IMR-90 (cell line): ENCODE measurements at regions not wholly inside any gene's neighbourhood (a gene's known extent, or its start where the extent isn't known, plus 50 kb on each side); places are given as distances from the start of the nearest gene placed in this dataset.
A peak's percentile ranks its signal among the peaks of the same experiment; 100 is the strongest.

Source experiments
- ATAC-seq: fragments of 200-7000 bp; cut with Tn5 transposase; 2 replicates; pipeline ENCODE4 v1.9.1; 2020; ENCODE audit warnings: low read depth, mild to moderate bottlenecking, moderate library complexity
- BruUV-seq: library from RNA; stranded (reverse); fragments of 400-500 nt; replicated peaks from 2 replicates; lab custom pipeline; 2021; lab: Mats Ljungman, UMichigan
- CTCF ChIA-PET: fragments of 300-600 bp; formaldehyde crosslinking; extraction: SDS; loops from one replicate; lab custom pipeline; 2021; ENCODE audit warnings: antibody characterized with exemption; lab: Yijun Ruan, JAX
- POLR2A ChIA-PET: fragments of 300-600 bp; sonication (Branson Sonifier 250); formaldehyde crosslinking; loops from one replicate; lab custom pipeline; 2022; ENCODE audit warnings: antibody characterized with exemption; ENCODE audit not compliant: unreplicated experiment; lab: Charles Lee
- DNase-seq: peaks from one replicate; pipeline ENCODE4 v3.0.0; 2013
- H2AFZ ChIP-seq: replicated peaks from 2 replicates; pipeline ENCODE3; 2013; ENCODE audit warnings: low read length, mild to moderate bottlenecking; ENCODE audit not compliant: poor library complexity
- H2AK5ac ChIP-seq: 2 replicates; pipeline ENCODE4 v1.6.1; 2013; ENCODE audit warnings: low read depth, low read length, inconsistent platforms
- H2AK9ac ChIP-seq: replicated peaks from 2 replicates; pipeline ENCODE3; 2013; ENCODE audit warnings: mild to moderate bottlenecking, low read depth, low read length, moderate library complexity; ENCODE audit not compliant: poor library complexity
- H2BK120ac ChIP-seq: 2 replicates; pipeline ENCODE4 v1.6.1; 2013; ENCODE audit warnings: low read depth, low read length, inconsistent platforms
- H2BK15ac ChIP-seq: 3 replicates; pipeline ENCODE4 v1.6.1; 2013; ENCODE audit warnings: low read depth, low read length, inconsistent platforms
- H2BK20ac ChIP-seq: 2 replicates; pipeline ENCODE4 v1.6.1; 2013; ENCODE audit warnings: low read depth, mild to moderate bottlenecking, inconsistent platforms, low read length, moderate library complexity
- H2BK5ac ChIP-seq: 2 replicates; pipeline ENCODE4 v1.6.1; 2013; ENCODE audit warnings: mild to moderate bottlenecking, low read depth, low read length, inconsistent platforms; ENCODE audit not compliant: poor library complexity, severe bottlenecking
- H3K14ac ChIP-seq: replicated peaks from 2 replicates; pipeline ENCODE4 v1.6.1; 2013; ENCODE audit warnings: low read depth, low read length, inconsistent platforms
- H3K18ac ChIP-seq: 2 replicates; pipeline ENCODE4 v1.6.1; 2013; ENCODE audit warnings: low read depth, low read length, control low read depth
- H3K23ac ChIP-seq: 2 replicates; pipeline ENCODE4 v1.6.1; 2013; ENCODE audit warnings: low read depth, low read length, inconsistent platforms
- H3K27ac ChIP-seq: 2 replicates; pipeline ENCODE4 v1.5.1; 2013; ENCODE audit warnings: mild to moderate bottlenecking, control low read depth, low read length; ENCODE audit not compliant: insufficient read depth
- H3K27me3 ChIP-seq: 2 replicates; pipeline ENCODE4 v1.6.1; 2013; ENCODE audit warnings: low read length; ENCODE audit not compliant: control insufficient read depth, insufficient read depth
- H3K36me3 ChIP-seq: 2 replicates; pipeline ENCODE4 v1.6.1; 2013; ENCODE audit warnings: low read length, mixed read lengths; ENCODE audit not compliant: control insufficient read depth, insufficient read depth
- H3K4ac ChIP-seq: 2 replicates; pipeline ENCODE4 v1.6.1; 2013; ENCODE audit warnings: low read depth, low read length, inconsistent platforms
- H3K4me1 ChIP-seq: 2 replicates; pipeline ENCODE4 v1.6.1; 2013; ENCODE audit warnings: low read length, mixed read lengths; ENCODE audit not compliant: control insufficient read depth, insufficient read depth
- H3K4me2 ChIP-seq: 2 replicates; pipeline ENCODE4 v1.6.1; 2013; ENCODE audit warnings: low read depth, mild to moderate bottlenecking, control low read depth, low read length, moderate library complexity
- H3K4me3 ChIP-seq: 2 replicates; pipeline ENCODE4 v1.5.1; 2013; ENCODE audit warnings: low read depth, mild to moderate bottlenecking, control low read depth, low read length, moderate library complexity; ENCODE audit not compliant: insufficient read depth
- H3K56ac ChIP-seq: 2 replicates; pipeline ENCODE4 v1.6.1; 2013; ENCODE audit warnings: low read length, inconsistent platforms; ENCODE audit not compliant: insufficient read depth; ENCODE audit errors: extremely low read depth
- H3K79me1 ChIP-seq, 2 experiments: 2 replicates each; pipeline ENCODE4 v1.6.1; 2013; ENCODE audit warnings: low read length in 2 of 2, inconsistent platforms in 1 of 2, low read depth in 1 of 2
- H3K9ac ChIP-seq: 2 replicates; pipeline ENCODE4 v1.6.1; 2013; ENCODE audit warnings: low read depth, low read length, control low read depth
- H3K9me1 ChIP-seq: 2 replicates; pipeline ENCODE4 v1.6.1; 2013; ENCODE audit warnings: low read length, inconsistent platforms; ENCODE audit not compliant: insufficient read depth
- H3K9me3 ChIP-seq: 2 replicates; pipeline ENCODE4 v1.6.1; 2013; ENCODE audit warnings: low read length; ENCODE audit not compliant: control insufficient read depth, insufficient read depth
- H4K20me1 ChIP-seq: 2 replicates; pipeline ENCODE4 v1.6.1; 2013; ENCODE audit warnings: low read length, inconsistent platforms; ENCODE audit not compliant: insufficient read depth
- H4K5ac ChIP-seq: 2 replicates; pipeline ENCODE4 v1.6.1; 2013; ENCODE audit warnings: mild to moderate bottlenecking, low read depth, low read length, control low read depth
- H4K8ac ChIP-seq, 2 experiments: 2 replicates each; pipeline ENCODE4 v1.6.1; 2013; ENCODE audit warnings: low read depth in 2 of 2, low read length in 2 of 2, control low read depth in 1 of 2, inconsistent platforms in 1 of 2
- H4K91ac ChIP-seq: 2 replicates; pipeline ENCODE4 v1.6.1; 2013; ENCODE audit warnings: low read depth, low read length, inconsistent platforms; ENCODE audit not compliant: insufficient read depth
- BHLHE40 ChIP-seq: fragments of 150-350 bp; IDR thresholded peaks from 2 replicates; pipeline ENCODE4 v1.6.1; 2016; ENCODE audit warnings: mild to moderate bottlenecking, low read depth, low read length
- CEBPB ChIP-seq: IDR thresholded peaks from 2 replicates; pipeline ENCODE4 v1.6.1; 2012; ENCODE audit warnings: low read depth, low read length, improper control_type of control experiment
- CHD1 ChIP-seq: IDR thresholded peaks from 2 replicates; pipeline ENCODE4 v1.6.1; 2012; ENCODE audit warnings: low read depth, low read length, improper control_type of control experiment
- FOS ChIP-seq: fragments of 150-350 bp; IDR thresholded peaks from 2 replicates; pipeline ENCODE4 v1.6.1; 2016; ENCODE audit warnings: low read depth, low read length
- MAFK ChIP-seq: IDR thresholded peaks from 2 replicates; pipeline ENCODE4 v1.6.1; 2012; ENCODE audit warnings: low read depth, low read length, improper control_type of control experiment
- MAZ ChIP-seq: IDR thresholded peaks from 2 replicates; pipeline ENCODE4 v1.6.1; 2012; ENCODE audit warnings: low read depth, mild to moderate bottlenecking, low read length, improper control_type of control experiment, moderate library complexity, borderline replicate concordance
- MXI1 ChIP-seq: IDR thresholded peaks from 2 replicates; pipeline ENCODE4 v1.6.1; 2012; ENCODE audit warnings: low read depth, mild to moderate bottlenecking, low read length, moderate library complexity, borderline replicate concordance
- POLR2A ChIP-seq: IDR thresholded peaks from 2 replicates; pipeline ENCODE4 v1.6.1; 2012; ENCODE audit warnings: mild to moderate bottlenecking, low read depth, low read length
- RAD21 ChIP-seq: IDR thresholded peaks from 2 replicates; pipeline ENCODE4 v1.6.1; 2012; ENCODE audit warnings: low read length, improper control_type of control experiment
- RCOR1 ChIP-seq: IDR thresholded peaks from 2 replicates; pipeline ENCODE4 v1.6.1; 2012; ENCODE audit warnings: mild to moderate bottlenecking, low read length, improper control_type of control experiment; ENCODE audit not compliant: insufficient replicate concordance
- RFX5 ChIP-seq: IDR thresholded peaks from 2 replicates; pipeline ENCODE4 v1.8.0; 2012; ENCODE audit warnings: low read depth, mild to moderate bottlenecking, low read length, moderate library complexity
- SMC3 ChIP-seq: fragments of 150-350 bp; IDR thresholded peaks from 2 replicates; pipeline ENCODE4 v1.6.1; 2016; ENCODE audit warnings: low read depth, mild to moderate bottlenecking, antibody characterized with exemption, low read length, moderate library complexity
- WGBS, 2 experiments: methylation state at CpG; one replicate each; pipeline versions ENCODE4 v1.1.5 to v1.1.7; 2013; ENCODE audit warnings: missing lambda C conversion rate in 2 of 2; ENCODE audit not compliant: insufficient read length in 1 of 2; ENCODE audit errors: extremely low coverage in 2 of 2; 5-methylcytosine and 5-hydroxymethylcytosine counted together
- dilution Hi-C: fragments of 300-500 bp; cut with HindIII; formaldehyde crosslinking; loops from one replicate; pipeline ENCODE4 v1.14.3; 2018; ENCODE audit warnings: low sequenced_read_pairs; ENCODE audit not compliant: unreplicated experiment
- in situ Hi-C: fragments of 300-500 bp; cut with MboI; formaldehyde crosslinking; loops from 3 replicates; pipeline ENCODE4 v1.14.3; 2019; ENCODE audit warnings: low sequenced_read_pairs, inconsistent platforms, mixed read lengths
- intact Hi-C: fragments of 100-400 bp; cut with micrococcal nuclease; formaldehyde crosslinking; loops from 2 replicates; pipeline ENCODE4 v1.10.0; 2022
- TF ChIP-seq, protein P1 (sequence below): conservative IDR thresholded peaks from 2 replicates; pipeline ENCODE4 v1.5.1; 2012; ENCODE audit warnings: mild to moderate bottlenecking, low read depth, low read length, improper control_type of control experiment
- TF ChIP-seq, protein P2 (sequence below): fragments of 150-350 bp; IDR thresholded peaks from 2 replicates; pipeline ENCODE4 v1.6.1; 2016; ENCODE audit warnings: low read depth, mild to moderate bottlenecking, low read length, moderate library complexity, borderline replicate concordance
- TF ChIP-seq, protein P3 (sequence below): fragments of 150-350 bp; IDR thresholded peaks from 2 replicates; pipeline ENCODE4 v1.6.1; 2017; ENCODE audit warnings: mild to moderate bottlenecking, antibody characterized with exemption, low read length, low read depth

DNA sequence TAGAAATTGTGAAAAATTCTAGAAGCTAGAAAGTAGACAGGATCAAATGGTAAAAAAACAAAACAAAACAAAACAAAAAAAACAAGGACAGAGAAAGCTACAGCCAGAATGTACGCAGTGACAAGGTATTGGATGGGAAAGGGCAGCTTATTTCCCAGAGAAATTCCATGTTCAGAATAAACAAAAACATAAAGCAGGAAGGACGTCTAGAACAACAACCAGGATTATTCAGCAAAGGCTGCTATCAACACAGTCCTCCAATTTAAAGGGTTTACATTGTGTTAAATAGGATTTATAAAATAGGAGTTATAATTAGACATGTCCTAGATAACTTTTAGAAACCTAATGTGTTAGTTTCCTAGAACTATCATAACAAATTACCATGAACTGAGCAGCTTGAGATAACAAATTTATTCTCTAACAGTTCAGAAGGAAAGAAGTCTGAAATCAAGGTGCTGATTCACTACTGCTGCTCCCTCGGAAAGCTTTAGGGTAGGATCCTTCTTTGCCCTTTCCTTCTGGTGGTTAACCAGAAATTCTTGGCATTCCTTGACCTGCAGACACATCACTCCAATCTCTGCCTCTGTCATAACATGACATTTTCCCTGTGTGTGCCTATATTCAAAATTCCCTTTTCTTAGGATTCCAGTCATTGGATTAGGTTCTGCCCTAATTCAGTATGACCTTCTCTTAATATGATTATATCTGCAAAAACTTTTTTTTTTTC is 175.6 kb downstream of the SNCA start:
- Histone ChIP-seq H3K9ac (no peak overlapping the region), H2AFZ (no peak overlapping the region), H3K4ac (no peak overlapping the region), H3K14ac (no peak overlapping the region), H3K27ac (no peak overlapping the region), H4K91ac (no peak overlapping the region), H2BK120ac (no peak overlapping the region), H4K20me1 (no peaks in the 10 kb centered on the region), H3K4me3 (no peak overlapping the region), H3K4me1 (no peaks in the 10 kb centered on the region; the same call in 1 of the 2 replicates), H3K9me3 (no peaks in the 10 kb centered on the region), H3K56ac (no peak overlapping the region), H3K36me3 (no peaks in the 10 kb centered on the region), H2BK15ac (no peak overlapping the region), H3K27me3 (peaks cover 2% of the 10 kb centered on the region; the same call in 1 of the 2 replicates), H4K8ac (no peak overlapping the region), H2BK5ac (no peak overlapping the region), H2BK20ac (no peak overlapping the region), H4K5ac (no peak overlapping the region), H3K23ac (no peak overlapping the region), H3K9me1 (no peaks in the 10 kb centered on the region), H3K18ac (no peak overlapping the region), H2AK9ac (no peak overlapping the region), H2AK5ac (no peak overlapping the region), H3K4me2 (no peak overlapping the region; the same call in 1 of the 2 replicates), H3K79me1 (no peaks in the 10 kb centered on the region)
- dilution Hi-C loops (no loop called here), in situ Hi-C loops (loop anchor here (10.0 kb wide), 1 partner anchor 213 kb away; no protein-coding TSS in a partner anchor), intact Hi-C loops (no loop called here)
- no TSS peak for BruUV-seq
- ChIA-PET POLR2A (no interaction called here), CTCF (interaction anchor here (1.1 kb wide), 1 partner anchor 207 kb away, joined by 3 read pairs; no protein-coding TSS in a partner anchor)
- DNase-seq (peak; percentile 38), ATAC-seq (peak; percentile 46; the same call in 1 of the 2 replicates)
- 0% methylated on average over 1 of the region's 3 CpGs; no CpG with 5 or more reads in 1 of the 2 experiments for WGBS, 2 experiments
- no peak for TF ChIP-seq RAD21
- no peak for TF ChIP-seq CEBPB
- TF ChIP-seq, protein P1, sequence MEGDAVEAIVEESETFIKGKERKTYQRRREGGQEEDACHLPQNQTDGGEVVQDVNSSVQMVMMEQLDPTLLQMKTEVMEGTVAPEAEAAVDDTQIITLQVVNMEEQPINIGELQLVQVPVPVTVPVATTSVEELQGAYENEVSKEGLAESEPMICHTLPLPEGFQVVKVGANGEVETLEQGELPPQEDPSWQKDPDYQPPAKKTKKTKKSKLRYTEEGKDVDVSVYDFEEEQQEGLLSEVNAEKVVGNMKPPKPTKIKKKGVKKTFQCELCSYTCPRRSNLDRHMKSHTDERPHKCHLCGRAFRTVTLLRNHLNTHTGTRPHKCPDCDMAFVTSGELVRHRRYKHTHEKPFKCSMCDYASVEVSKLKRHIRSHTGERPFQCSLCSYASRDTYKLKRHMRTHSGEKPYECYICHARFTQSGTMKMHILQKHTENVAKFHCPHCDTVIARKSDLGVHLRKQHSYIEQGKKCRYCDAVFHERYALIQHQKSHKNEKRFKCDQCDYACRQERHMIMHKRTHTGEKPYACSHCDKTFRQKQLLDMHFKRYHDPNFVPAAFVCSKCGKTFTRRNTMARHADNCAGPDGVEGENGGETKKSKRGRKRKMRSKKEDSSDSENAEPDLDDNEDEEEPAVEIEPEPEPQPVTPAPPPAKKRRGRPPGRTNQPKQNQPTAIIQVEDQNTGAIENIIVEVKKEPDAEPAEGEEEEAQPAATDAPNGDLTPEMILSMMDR, result no peak
- TF ChIP-seq, protein P2, sequence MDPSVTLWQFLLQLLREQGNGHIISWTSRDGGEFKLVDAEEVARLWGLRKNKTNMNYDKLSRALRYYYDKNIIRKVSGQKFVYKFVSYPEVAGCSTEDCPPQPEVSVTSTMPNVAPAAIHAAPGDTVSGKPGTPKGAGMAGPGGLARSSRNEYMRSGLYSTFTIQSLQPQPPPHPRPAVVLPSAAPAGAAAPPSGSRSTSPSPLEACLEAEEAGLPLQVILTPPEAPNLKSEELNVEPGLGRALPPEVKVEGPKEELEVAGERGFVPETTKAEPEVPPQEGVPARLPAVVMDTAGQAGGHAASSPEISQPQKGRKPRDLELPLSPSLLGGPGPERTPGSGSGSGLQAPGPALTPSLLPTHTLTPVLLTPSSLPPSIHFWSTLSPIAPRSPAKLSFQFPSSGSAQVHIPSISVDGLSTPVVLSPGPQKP, result no peak
- no peak for TF ChIP-seq SMC3
- TF ChIP-seq MXI1, result no peak
- no peak for TF ChIP-seq MAZ
- no peak for TF ChIP-seq RCOR1
- TF ChIP-seq POLR2A, result no peak
- no peak for TF ChIP-seq BHLHE40
- TF ChIP-seq, protein P3, sequence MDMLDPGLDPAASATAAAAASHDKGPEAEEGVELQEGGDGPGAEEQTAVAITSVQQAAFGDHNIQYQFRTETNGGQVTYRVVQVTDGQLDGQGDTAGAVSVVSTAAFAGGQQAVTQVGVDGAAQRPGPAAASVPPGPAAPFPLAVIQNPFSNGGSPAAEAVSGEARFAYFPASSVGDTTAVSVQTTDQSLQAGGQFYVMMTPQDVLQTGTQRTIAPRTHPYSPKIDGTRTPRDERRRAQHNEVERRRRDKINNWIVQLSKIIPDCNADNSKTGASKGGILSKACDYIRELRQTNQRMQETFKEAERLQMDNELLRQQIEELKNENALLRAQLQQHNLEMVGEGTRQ, result no peak
- TF ChIP-seq FOS, result no peak
- no peak for TF ChIP-seq CHD1
- no peak for TF ChIP-seq RFX5
- no peak for TF ChIP-seq MAFK
